ENCODE measurements at regions not wholly inside any gene's neighbourhood (a gene's known extent, or its start where the extent isn't known, plus 50 kb on each side); places are given as distances from the start of the nearest gene placed in this dataset.

DNA sequence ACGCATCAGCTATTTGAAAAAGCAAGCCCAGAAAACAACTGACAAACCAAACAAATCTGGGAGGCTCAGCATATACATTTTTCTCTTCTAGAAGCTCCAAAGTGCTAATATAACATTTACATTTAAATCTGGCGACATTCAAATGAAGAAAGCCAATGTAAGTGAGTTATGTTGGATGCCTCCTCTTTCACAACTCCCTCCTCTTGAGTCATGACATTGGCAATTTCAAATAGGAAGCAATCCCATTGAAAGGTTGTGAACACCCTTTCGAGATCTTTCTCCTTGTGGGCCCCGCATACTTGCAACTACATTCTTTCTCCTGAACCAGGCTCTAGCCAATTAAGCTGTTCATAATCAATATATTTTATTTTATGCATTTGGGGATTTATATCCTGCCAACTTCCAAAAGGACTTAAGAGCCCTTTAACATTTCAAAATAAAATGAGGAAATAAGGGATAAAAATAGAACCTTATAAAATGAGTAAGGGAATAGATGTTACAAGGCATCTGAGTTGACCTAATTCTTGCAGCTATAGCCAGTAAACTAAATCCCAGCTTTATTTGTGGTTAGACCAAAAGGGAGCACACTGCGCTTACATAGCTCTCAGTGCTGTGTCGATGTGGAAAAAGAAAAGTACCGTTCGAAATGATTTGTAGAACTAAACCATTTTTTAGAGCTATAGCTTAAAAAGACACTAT, 129.5 kb upstream of the SESN3 start:
- no peak overlapping the region for H3K4me3 Mint-ChIP-seq (ENCODE audit: unreplicated experiment)
- TF ChIP-seq, protein P1, sequence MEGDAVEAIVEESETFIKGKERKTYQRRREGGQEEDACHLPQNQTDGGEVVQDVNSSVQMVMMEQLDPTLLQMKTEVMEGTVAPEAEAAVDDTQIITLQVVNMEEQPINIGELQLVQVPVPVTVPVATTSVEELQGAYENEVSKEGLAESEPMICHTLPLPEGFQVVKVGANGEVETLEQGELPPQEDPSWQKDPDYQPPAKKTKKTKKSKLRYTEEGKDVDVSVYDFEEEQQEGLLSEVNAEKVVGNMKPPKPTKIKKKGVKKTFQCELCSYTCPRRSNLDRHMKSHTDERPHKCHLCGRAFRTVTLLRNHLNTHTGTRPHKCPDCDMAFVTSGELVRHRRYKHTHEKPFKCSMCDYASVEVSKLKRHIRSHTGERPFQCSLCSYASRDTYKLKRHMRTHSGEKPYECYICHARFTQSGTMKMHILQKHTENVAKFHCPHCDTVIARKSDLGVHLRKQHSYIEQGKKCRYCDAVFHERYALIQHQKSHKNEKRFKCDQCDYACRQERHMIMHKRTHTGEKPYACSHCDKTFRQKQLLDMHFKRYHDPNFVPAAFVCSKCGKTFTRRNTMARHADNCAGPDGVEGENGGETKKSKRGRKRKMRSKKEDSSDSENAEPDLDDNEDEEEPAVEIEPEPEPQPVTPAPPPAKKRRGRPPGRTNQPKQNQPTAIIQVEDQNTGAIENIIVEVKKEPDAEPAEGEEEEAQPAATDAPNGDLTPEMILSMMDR (IDR thresholded peaks at IDR 0.05) = no peak
- H3K27ac Mint-ChIP-seq (ENCODE audit: unreplicated experiment) = no peak overlapping the region
- H3K9me3 Mint-ChIP-seq (ENCODE audit: low read depth) = no peaks in the 10 kb centered on the region
- no peak for DNase-seq (ENCODE audit: low spot score)
- H3K4me1 Mint-ChIP-seq (ENCODE audit: low read depth) = peaks cover 60% of the 10 kb centered on the region
- H3K27me3 Mint-ChIP-seq (ENCODE audit: low read depth) = no peaks in the 10 kb centered on the region
- H3K36me3 Mint-ChIP-seq (ENCODE audit: low read depth) = no peaks in the 10 kb centered on the region

DNA sequence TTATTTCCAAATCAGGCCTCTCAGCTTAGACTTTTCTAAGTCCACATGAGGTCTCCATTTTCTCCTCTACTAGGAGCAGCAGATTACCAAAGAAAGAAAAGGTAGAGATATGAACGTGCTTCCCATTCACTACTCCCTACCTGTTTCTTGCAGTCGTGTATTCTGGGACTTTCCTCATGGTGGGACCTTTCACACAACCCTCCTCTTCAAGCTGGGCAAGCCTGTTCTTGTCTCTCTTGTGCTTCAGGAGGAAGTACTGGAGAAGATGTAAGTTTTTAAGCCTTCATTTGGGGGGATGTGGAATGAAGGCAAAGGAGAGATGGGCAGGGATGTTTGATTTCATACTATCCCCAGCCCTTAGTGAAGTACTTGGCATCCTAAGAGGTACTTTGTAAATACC, 128.8 kb upstream of the SESN3 start:
- no peaks in the 10 kb centered on the region for H3K27me3 Mint-ChIP-seq (ENCODE audit: low read depth)
- TF ChIP-seq, protein P1 (IDR thresholded peaks at IDR 0.05) = no peak
- no peaks in the 10 kb centered on the region for H3K36me3 Mint-ChIP-seq (ENCODE audit: low read depth)
- DNase-seq (ENCODE audit: low spot score) = no peak
- H3K4me3 Mint-ChIP-seq (ENCODE audit: unreplicated experiment) = no peak overlapping the region
- H3K4me1 Mint-ChIP-seq (ENCODE audit: low read depth) = peaks cover 52% of the 10 kb centered on the region
- no peak overlapping the region for H3K27ac Mint-ChIP-seq (ENCODE audit: unreplicated experiment)
- no peaks in the 10 kb centered on the region for H3K9me3 Mint-ChIP-seq (ENCODE audit: low read depth)

DNA sequence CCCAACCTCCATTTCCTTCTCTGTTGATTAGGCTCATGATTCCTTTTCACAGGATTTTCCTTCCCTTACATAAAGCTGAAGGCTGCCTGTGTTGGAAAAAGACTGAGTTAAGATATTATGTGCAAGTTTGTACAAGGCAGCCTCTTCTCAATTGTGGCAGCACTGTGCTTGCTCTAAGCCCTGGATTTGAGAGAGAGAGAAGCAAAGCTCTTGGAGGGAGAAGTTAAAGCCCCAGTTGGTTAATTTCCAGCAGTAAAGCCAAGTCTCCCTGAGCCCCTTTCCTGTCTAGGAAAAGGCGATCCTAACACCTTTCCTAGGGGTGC, 128.3 kb upstream of the SESN3 start:
- H3K9me3 Mint-ChIP-seq (ENCODE audit: low read depth) = no peaks in the 10 kb centered on the region
- peak overlapping the region; percentile 86 for H3K27ac Mint-ChIP-seq (ENCODE audit: unreplicated experiment)
- peaks cover 48% of the 10 kb centered on the region for H3K4me1 Mint-ChIP-seq (ENCODE audit: low read depth)
- H3K4me3 Mint-ChIP-seq (ENCODE audit: unreplicated experiment) = no peak overlapping the region
- no peak for DNase-seq (ENCODE audit: low spot score)
- H3K36me3 Mint-ChIP-seq (ENCODE audit: low read depth) = no peaks in the 10 kb centered on the region
- no peaks in the 10 kb centered on the region for H3K27me3 Mint-ChIP-seq (ENCODE audit: low read depth)
- TF ChIP-seq, protein P1 (IDR thresholded peaks at IDR 0.05) = no peak

DNA sequence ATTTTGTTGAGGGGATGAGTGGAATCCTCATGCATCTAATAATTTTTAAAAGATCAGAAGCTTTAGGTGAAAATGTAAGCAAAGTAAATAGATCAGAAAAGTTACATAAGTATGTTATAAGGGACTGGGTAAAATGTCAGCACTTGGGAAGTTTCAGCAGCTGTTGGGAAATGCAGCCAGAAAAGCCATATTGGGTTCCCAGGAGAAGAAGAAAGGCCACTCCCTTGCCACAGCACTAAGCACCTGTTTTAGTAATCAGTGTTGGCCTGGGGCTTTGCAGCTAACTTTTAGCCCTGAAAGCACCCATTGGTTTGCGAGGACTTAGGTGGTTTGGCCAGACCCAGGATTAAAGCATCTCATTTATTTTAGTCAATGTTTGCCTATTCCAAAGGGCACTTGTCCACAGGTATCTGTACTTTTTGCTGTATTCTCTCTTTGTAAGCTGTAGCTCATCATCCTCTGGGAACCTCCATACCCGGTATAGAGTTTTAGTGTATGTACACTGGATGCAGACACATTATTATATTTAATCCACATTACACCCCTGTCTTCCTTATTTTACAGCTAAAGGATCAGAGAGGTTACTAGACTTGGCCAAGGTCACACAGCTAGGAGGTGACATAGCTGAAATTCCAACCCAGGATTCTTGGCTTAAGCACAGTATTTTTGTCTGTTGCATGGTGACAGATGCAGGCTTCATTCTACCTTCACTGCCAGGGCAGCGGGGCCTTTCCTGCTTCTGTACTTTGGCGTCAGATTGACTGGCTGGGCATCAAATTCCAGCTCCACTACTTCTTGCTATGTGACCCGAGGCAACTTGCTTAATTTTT, 127.7 kb upstream of the SESN3 start:
- H3K27ac Mint-ChIP-seq (ENCODE audit: unreplicated experiment) = peak overlapping the region; percentile 86

DNA sequence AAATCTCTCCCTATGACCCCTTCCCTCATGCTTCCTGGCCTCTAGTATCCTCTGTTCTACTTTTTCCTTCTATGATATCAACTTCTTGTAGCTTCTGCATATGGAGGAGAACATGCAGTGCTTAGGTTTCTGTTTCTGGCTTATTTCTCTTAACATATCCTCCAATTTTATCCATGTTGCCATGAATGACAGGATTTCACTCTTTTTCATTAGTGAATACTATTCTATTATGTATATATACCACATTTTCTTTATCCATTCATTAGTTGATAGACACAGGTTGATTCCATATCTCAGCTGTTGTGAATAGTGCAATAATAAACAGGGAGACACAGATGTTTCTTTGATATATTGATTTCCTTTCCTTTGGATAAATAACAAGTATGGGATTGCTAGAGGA, 123.3 kb upstream of the SESN3 start:
- Mint-ChIP-seq H3K9me3 (ENCODE audit: low read depth) (peaks cover 5% of the 10 kb centered on the region), H3K27me3 (ENCODE audit: low read depth) (no peaks in the 10 kb centered on the region), H3K27ac (ENCODE audit: unreplicated experiment) (no peak overlapping the region), H3K4me1 (ENCODE audit: low read depth) (peaks cover 33% of the 10 kb centered on the region), H3K36me3 (ENCODE audit: low read depth) (peaks cover 2% of the 10 kb centered on the region), H3K4me3 (ENCODE audit: unreplicated experiment) (no peak overlapping the region)
- no peak for DNase-seq (ENCODE audit: low spot score)
- TF ChIP-seq, protein P1 (IDR thresholded peaks at IDR 0.05) = no peak

More for the DNA sequence above, 127.7 kb upstream of the SESN3 start:
- Mint-ChIP-seq H3K9me3 (ENCODE audit: low read depth) (no peaks in the 10 kb centered on the region), H3K4me3 (ENCODE audit: unreplicated experiment) (no peak overlapping the region), H3K27me3 (ENCODE audit: low read depth) (no peaks in the 10 kb centered on the region), H3K36me3 (ENCODE audit: low read depth) (no peaks in the 10 kb centered on the region), H3K4me1 (ENCODE audit: low read depth) (peaks cover 44% of the 10 kb centered on the region)
- TF ChIP-seq, protein P1 (IDR thresholded peaks at IDR 0.05) = no peak
- no peak for DNase-seq (ENCODE audit: low spot score)

Measured in chondrocyte (in vitro differentiated cells).